Endothelial cell of umbilical vein (primary cell): ENCODE measurements at regions not wholly inside any gene's neighbourhood (a gene's known extent, or its start where the extent isn't known, plus 50 kb on each side); places are given as distances from the start of the nearest gene placed in this dataset.

Experiments used
- BruUV-seq: library from RNA; stranded (reverse); fragments of 400-500 nt; replicated peaks from 2 replicates; lab custom pipeline; 2021; lab: Mats Ljungman, UMichigan
- CTCF ChIA-PET: fragments of 300-600, 350-600 bp; sonication (Branson Sonifier 250); formaldehyde crosslinking; loops from one replicate; lab custom pipeline; 2021; ENCODE audit warnings: antibody characterized with exemption, inconsistent platforms; lab: Charles Lee
- POLR2A ChIA-PET: fragments of 300-600, 350-600 bp; sonication (Branson Sonifier 250); formaldehyde crosslinking; loops from one replicate; lab custom pipeline; 2021; ENCODE audit warnings: antibody characterized with exemption, inconsistent platforms; lab: Charles Lee
- DNase-seq: peaks from one replicate; pipeline ENCODE4 v3.0.0-alpha.2; 2011; ENCODE audit warnings: low read depth, low spot score
- FAIRE-seq: peaks from 2 replicates; lab custom pipeline; 2011; peaks lifted over from hg19 to GRCh38; lab: Jason Lieb, UNC
- H2AFZ ChIP-seq: 2 replicates; pipeline ENCODE4 v1.6.0; 2012; ENCODE audit warnings: low read depth, low read length, control low read depth, inconsistent platforms
- H3K27ac ChIP-seq: 2 replicates; pipeline ENCODE4 v1.5.1; 2011; ENCODE audit warnings: low read depth, mild to moderate bottlenecking, control low read depth, low read length, moderate library complexity; ENCODE audit not compliant: insufficient read depth
- H3K27me3 ChIP-seq, 2 experiments: 2 replicates each; pipeline versions ENCODE4 v1.6.0 to v1.6.1; 2011; ENCODE audit warnings: low read length in 2 of 2, mixed read lengths in 1 of 2; ENCODE audit not compliant: control insufficient read depth in 2 of 2, insufficient read depth in 2 of 2
- H3K36me3 ChIP-seq, 2 experiments: 2 replicates in 1 of 2; 3 replicates in 1 of 2; pipeline ENCODE4 v1.5.1; 2011; ENCODE audit warnings: low read length in 2 of 2, mild to moderate bottlenecking in 1 of 2, moderate library complexity in 1 of 2; ENCODE audit not compliant: control insufficient read depth in 2 of 2, insufficient read depth in 2 of 2; ENCODE audit errors: extremely low read depth in 1 of 2
- H3K4me1 ChIP-seq: 3 replicates; pipeline ENCODE4 v1.5.1; 2011; ENCODE audit warnings: mild to moderate bottlenecking, low read length; ENCODE audit not compliant: control insufficient read depth, insufficient read depth; ENCODE audit errors: extremely low read depth
- H3K4me2 ChIP-seq: 2 replicates; pipeline ENCODE4 v1.6.1; 2011; ENCODE audit warnings: low read length, control low read depth, mixed read lengths; ENCODE audit not compliant: insufficient read depth
- H3K4me3 ChIP-seq, 3 experiments: fragments of 200-600 bp in 1 of 3; sonication (generic), shearing (Covaris generic) in 1 of 3; replicated peaks in 1 of 3; 2 replicates each; pipeline ENCODE4 v1.5.1; 2011 to 2016; ENCODE audit warnings: control low read depth in 3 of 3, low read length in 3 of 3, mild to moderate bottlenecking in 2 of 3, inconsistent platforms in 1 of 3, low read depth in 1 of 3, moderate library complexity in 1 of 3; ENCODE audit not compliant: insufficient read depth in 1 of 3
- H3K79me2 ChIP-seq: 2 replicates; pipeline ENCODE4 v1.6.0; 2012; ENCODE audit warnings: low read length, inconsistent platforms; ENCODE audit not compliant: control insufficient read depth, insufficient read depth
- H3K9ac ChIP-seq: replicated peaks from 2 replicates; pipeline ENCODE3; 2011; ENCODE audit warnings: low read length, control low read depth; ENCODE audit not compliant: insufficient read depth; ENCODE audit errors: extremely low read depth
- H3K9me1 ChIP-seq: replicated peaks from 3 replicates; pipeline ENCODE4 v1.6.0; 2011; ENCODE audit warnings: mild to moderate bottlenecking, low read length; ENCODE audit not compliant: control insufficient read depth, insufficient read depth; ENCODE audit errors: extremely low read depth
- H3K9me3 ChIP-seq: replicated peaks from 2 replicates; pipeline ENCODE4 v1.5.1; 2012; ENCODE audit warnings: low read length, inconsistent platforms; ENCODE audit not compliant: control insufficient read depth, insufficient read depth
- H4K20me1 ChIP-seq: replicated peaks from 2 replicates; pipeline ENCODE3; 2011; ENCODE audit warnings: mild to moderate bottlenecking, low read length; ENCODE audit not compliant: control insufficient read depth, insufficient read depth; ENCODE audit errors: extremely low read depth
- EZH2 ChIP-seq: IDR thresholded peaks from 2 replicates; pipeline ENCODE4 v1.6.1; 2012; ENCODE audit warnings: borderline replicate concordance, low read depth, mild to moderate bottlenecking, moderate library complexity, low read length, inconsistent platforms; ENCODE audit not compliant: severe bottlenecking
- FOS ChIP-seq: IDR thresholded peaks from 2 replicates; pipeline ENCODE4 v1.6.1; 2011; ENCODE audit warnings: mild to moderate bottlenecking, low read length, moderate library complexity, borderline replicate concordance; ENCODE audit not compliant: insufficient read depth
- GATA2 ChIP-seq: IDR thresholded peaks from 2 replicates; pipeline ENCODE4 v1.7.0; 2011; ENCODE audit warnings: low read depth, mild to moderate bottlenecking, moderate library complexity, mixed read lengths, low read length; ENCODE audit not compliant: insufficient read length, insufficient read depth
- JUN ChIP-seq: IDR thresholded peaks from 2 replicates; pipeline ENCODE4 v1.6.1; 2011; ENCODE audit warnings: borderline replicate concordance, low read depth; ENCODE audit not compliant: insufficient read length, insufficient read depth
- MAX ChIP-seq: IDR thresholded peaks from 2 replicates; pipeline ENCODE4 v1.6.1; 2011; ENCODE audit not compliant: insufficient read depth, insufficient read length
- MYC ChIP-seq: IDR thresholded peaks from one replicate; pipeline ENCODE4 v1.6.1; 2011; ENCODE audit warnings: mild to moderate bottlenecking, low read depth, low read length
- POLR2A ChIP-seq: IDR thresholded peaks from 2 replicates; pipeline ENCODE4 v1.6.1; 2012; ENCODE audit warnings: low read depth, mild to moderate bottlenecking, control low read depth, low read length
- POLR2AphosphoS5 ChIP-seq: IDR thresholded peaks from 2 replicates; pipeline ENCODE4 v1.6.1; 2012; ENCODE audit warnings: low read depth, mild to moderate bottlenecking, control low read depth, low read length, moderate library complexity; ENCODE audit not compliant: insufficient read depth
- dilution Hi-C: fragments of 300-500 bp; cut with MboI; formaldehyde crosslinking; loops from one replicate; pipeline ENCODE4 v1.15.0; 2019; ENCODE audit warnings: low sequenced_read_pairs; ENCODE audit not compliant: extremely low pct_ligation_motif_present
- intact Hi-C: fragments of 100-400 bp; cut with micrococcal nuclease; formaldehyde crosslinking; loops from one replicate; pipeline ENCODE4 v1.10.0; 2022
- TF ChIP-seq, protein P1 (sequence below), 2 donors: IDR thresholded peaks; 1 replicate in 1 of 2; 2 replicates in 1 of 2; pipeline ENCODE4 v1.5.1; 2011; ENCODE audit warnings: low read length in 2 of 2, mild to moderate bottlenecking in 2 of 2, moderate library complexity in 2 of 2, control low read depth in 1 of 2, inconsistent platforms in 1 of 2, low read depth in 1 of 2; ENCODE audit not compliant: insufficient read depth in 1 of 2; ENCODE audit errors: extremely low read depth in 1 of 2

DNA sequence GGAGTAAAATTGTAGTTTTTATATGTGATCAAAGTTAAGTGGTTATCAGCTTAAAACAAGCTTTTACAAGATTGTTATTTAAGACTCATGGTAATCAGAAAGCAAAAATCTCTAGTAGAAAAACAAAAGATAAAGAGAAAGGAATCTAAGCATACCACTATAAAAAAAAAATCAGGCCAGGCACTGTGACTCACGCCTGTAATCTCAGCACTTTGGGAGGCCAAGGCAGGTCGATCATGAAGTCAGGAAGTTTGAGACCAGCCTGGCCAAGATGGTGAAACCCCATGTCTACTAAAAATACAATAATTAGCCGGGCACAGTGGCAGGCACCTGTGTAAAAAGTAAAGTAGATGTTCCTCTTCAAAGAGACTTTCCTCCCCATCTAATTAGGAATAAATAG is 265.9 kb upstream of the NRP1 start:
- POLR2A ChIA-PET, result no interaction called here
- no TSS peak for BruUV-seq
- Histone ChIP-seq H4K20me1 (no peaks in the 10 kb centered on the region), H3K27ac (no peak overlapping the region), H3K9me3 (no peaks in the 10 kb centered on the region), H2AFZ (no peak overlapping the region), H3K4me2 (no peak overlapping the region), H3K9ac (no peak overlapping the region), H3K27me3 (peaks cover 0 to 4% of the 10 kb centered on the region in 2 experiments), H3K79me2 (no peaks in the 10 kb centered on the region), H3K9me1 (no peaks in the 10 kb centered on the region), H3K4me1 (no peaks in the 10 kb centered on the region), H3K36me3 (no peaks in the 10 kb centered on the region), H3K4me3 (no peak overlapping the region)
- dilution Hi-C loops (no loop called here), intact Hi-C loops (no loop called here)
- FAIRE-seq, result no peak
- CTCF ChIA-PET, result no interaction called here
- no peak for TF ChIP-seq MYC
- DNase-seq, result no peak

GRCh38 chr10:33596422-33596821 is 262.0 kb upstream of the NRP1 start:
- no peak overlapping the region for H3K4me2 ChIP-seq
- dilution Hi-C loops, result no loop called here
- H3K4me1 ChIP-seq, result no peaks in the 10 kb centered on the region
- TF ChIP-seq MAX (no peak), POLR2A (no peak), GATA2 (no peak), EZH2 (no peak), MYC (no peak), JUN (no peak), POLR2AphosphoS5 (no peak), FOS (no peak)
- TF ChIP-seq, protein P1, sequence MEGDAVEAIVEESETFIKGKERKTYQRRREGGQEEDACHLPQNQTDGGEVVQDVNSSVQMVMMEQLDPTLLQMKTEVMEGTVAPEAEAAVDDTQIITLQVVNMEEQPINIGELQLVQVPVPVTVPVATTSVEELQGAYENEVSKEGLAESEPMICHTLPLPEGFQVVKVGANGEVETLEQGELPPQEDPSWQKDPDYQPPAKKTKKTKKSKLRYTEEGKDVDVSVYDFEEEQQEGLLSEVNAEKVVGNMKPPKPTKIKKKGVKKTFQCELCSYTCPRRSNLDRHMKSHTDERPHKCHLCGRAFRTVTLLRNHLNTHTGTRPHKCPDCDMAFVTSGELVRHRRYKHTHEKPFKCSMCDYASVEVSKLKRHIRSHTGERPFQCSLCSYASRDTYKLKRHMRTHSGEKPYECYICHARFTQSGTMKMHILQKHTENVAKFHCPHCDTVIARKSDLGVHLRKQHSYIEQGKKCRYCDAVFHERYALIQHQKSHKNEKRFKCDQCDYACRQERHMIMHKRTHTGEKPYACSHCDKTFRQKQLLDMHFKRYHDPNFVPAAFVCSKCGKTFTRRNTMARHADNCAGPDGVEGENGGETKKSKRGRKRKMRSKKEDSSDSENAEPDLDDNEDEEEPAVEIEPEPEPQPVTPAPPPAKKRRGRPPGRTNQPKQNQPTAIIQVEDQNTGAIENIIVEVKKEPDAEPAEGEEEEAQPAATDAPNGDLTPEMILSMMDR (IDR thresholded peaks at IDR 0.05; ENCODE audit: extremely low read depth in 1 of 2, insufficient read depth in 1 of 2, low read depth in 1 of 2, low read length in 2 of 2), result no peak
- no TSS peak for BruUV-seq
- no peak overlapping the region for H3K9ac ChIP-seq
- H3K9me3 ChIP-seq, result no peaks in the 10 kb centered on the region
- no peak overlapping the region for H2AFZ ChIP-seq
- intact Hi-C loops, result no loop called here
- H3K27me3 ChIP-seq, result peaks cover 8 to 11% of the 10 kb centered on the region in 2 experiments
- CTCF ChIA-PET, result interaction anchor here (1.1 kb wide), 2 partner anchors 12 to 17 kb away, joined by 3 read pairs; no protein-coding TSS in a partner anchor
- no peaks in the 10 kb centered on the region for H4K20me1 ChIP-seq
- H3K36me3 ChIP-seq, result no peaks in the 10 kb centered on the region
- H3K27ac ChIP-seq, result no peak overlapping the region
- H3K79me2 ChIP-seq, result no peaks in the 10 kb centered on the region
- POLR2A ChIA-PET, result no interaction called here
- H3K9me1 ChIP-seq, result no peaks in the 10 kb centered on the region
- DNase-seq (no peak), FAIRE-seq (no peak)
- no peak overlapping the region for H3K4me3 ChIP-seq
